H9 (cell line): ENCODE measurements at regions not wholly inside any gene's neighbourhood (a gene's known extent, or its start where the extent isn't known, plus 50 kb on each side); places are given as distances from the start of the nearest gene placed in this dataset.

Experiments used
- DNase-seq: peaks from one replicate; pipeline ENCODE4 v3.0.0-alpha.2; 2017
- H2AFZ ChIP-seq: one replicate; pipeline ENCODE4 v1.6.1; 2013; ENCODE audit warnings: mild to moderate bottlenecking, low read length, control low read depth, moderate library complexity
- H2AK5ac ChIP-seq: 2 replicates; pipeline ENCODE4 v1.6.1; 2013; ENCODE audit warnings: low read length, control low read depth, mixed read lengths; ENCODE audit not compliant: insufficient read length
- H2BK120ac ChIP-seq: one replicate; pipeline ENCODE4 v1.6.1; 2013; ENCODE audit warnings: low read depth, mild to moderate bottlenecking, low read length, control low read depth, inconsistent platforms; ENCODE audit not compliant: poor library complexity, severe bottlenecking
- H2BK12ac ChIP-seq: 2 replicates; pipeline ENCODE4 v1.6.1; 2013; ENCODE audit warnings: low read length, control low read depth, mixed read lengths, low read depth; ENCODE audit not compliant: insufficient read length
- H2BK15ac ChIP-seq: 2 replicates; pipeline ENCODE4 v1.6.1; 2013; ENCODE audit warnings: low read depth, low read length, control low read depth
- H2BK20ac ChIP-seq: one replicate; pipeline ENCODE4 v1.6.1; 2013; ENCODE audit warnings: low read depth, mild to moderate bottlenecking, low read length, control low read depth, inconsistent platforms; ENCODE audit not compliant: poor library complexity, severe bottlenecking
- H2BK5ac ChIP-seq: 2 replicates; pipeline ENCODE4 v1.6.1; 2013; ENCODE audit warnings: low read length, control low read depth, mixed read lengths; ENCODE audit not compliant: insufficient read length
- H3K14ac ChIP-seq: 2 replicates; pipeline ENCODE4 v1.6.1; 2013; ENCODE audit warnings: low read length, control low read depth; ENCODE audit not compliant: insufficient read depth
- H3K18ac ChIP-seq: 2 replicates; pipeline ENCODE4 v1.6.1; 2013; ENCODE audit warnings: low read depth, mild to moderate bottlenecking, mixed read lengths, low read length, control low read depth; ENCODE audit not compliant: insufficient read length
- H3K23ac ChIP-seq: 2 replicates; pipeline ENCODE4 v1.6.1; 2013; ENCODE audit warnings: low read length, control low read depth, mixed read lengths, low read depth; ENCODE audit not compliant: insufficient read length
- H3K23me2 ChIP-seq: 2 replicates; pipeline ENCODE4 v1.6.1; 2013; ENCODE audit warnings: low read depth, mild to moderate bottlenecking, mixed read lengths, low read length, control low read depth; ENCODE audit not compliant: insufficient read length, poor library complexity, severe bottlenecking
- H3K27ac ChIP-seq: 2 replicates; pipeline ENCODE4 v1.5.1; 2013; ENCODE audit warnings: low read length, control low read depth, mixed read lengths, low read depth; ENCODE audit not compliant: insufficient read length
- H3K27me3 ChIP-seq: 2 replicates; pipeline ENCODE4 v1.6.1; 2013; ENCODE audit warnings: low read length, control low read depth, inconsistent platforms; ENCODE audit not compliant: insufficient read depth
- H3K4ac ChIP-seq: 2 replicates; pipeline ENCODE4 v1.6.1; 2013; ENCODE audit warnings: low read depth, mild to moderate bottlenecking, control low read depth, inconsistent platforms, low read length, moderate library complexity
- H3K4me1 ChIP-seq: 2 replicates; pipeline ENCODE4 v1.6.1; 2013; ENCODE audit warnings: low read length, control low read depth, inconsistent platforms; ENCODE audit not compliant: insufficient read depth
- H3K4me2 ChIP-seq: 2 replicates; pipeline ENCODE4 v1.6.1; 2013; ENCODE audit warnings: low read length, control low read depth, mixed read lengths; ENCODE audit not compliant: insufficient read length, insufficient read depth
- H3K56ac ChIP-seq: 2 replicates; pipeline ENCODE4 v1.6.1; 2013; ENCODE audit warnings: low read depth, mild to moderate bottlenecking, mixed read lengths, low read length, control low read depth; ENCODE audit not compliant: insufficient read length
- H3K79me1 ChIP-seq: 2 replicates; pipeline ENCODE4 v1.6.1; 2013; ENCODE audit warnings: low read depth, mild to moderate bottlenecking, moderate library complexity, low read length, control low read depth, inconsistent platforms; ENCODE audit not compliant: insufficient read depth, poor library complexity, severe bottlenecking
- H3K79me2 ChIP-seq: 2 replicates; pipeline ENCODE4 v1.6.1; 2013; ENCODE audit warnings: low read length, control low read depth, inconsistent platforms; ENCODE audit not compliant: insufficient read depth
- H3K9ac ChIP-seq: 2 replicates; pipeline ENCODE4 v1.6.1; 2013; ENCODE audit warnings: low read length, control low read depth, mixed read lengths; ENCODE audit not compliant: insufficient read length; ENCODE audit errors: extremely low read depth
- H3K9me3 ChIP-seq: one replicate; pipeline ENCODE4 v1.6.1; 2013; ENCODE audit warnings: low read depth, low read length, inconsistent platforms; ENCODE audit not compliant: control insufficient read depth
- H3T11ph ChIP-seq: one replicate; pipeline ENCODE4 v1.6.1; 2013; ENCODE audit warnings: mild to moderate bottlenecking, low read length, control low read depth, inconsistent platforms
- H4K20me1 ChIP-seq: one replicate; pipeline ENCODE4 v1.6.1; 2013; ENCODE audit not compliant: control insufficient read depth, insufficient read length, insufficient read depth
- H4K5ac ChIP-seq: 2 replicates; pipeline ENCODE4 v1.6.1; 2013; ENCODE audit warnings: low read depth, mild to moderate bottlenecking, mixed read lengths, low read length, control low read depth; ENCODE audit not compliant: insufficient read length
- H4K8ac ChIP-seq: replicated peaks from 2 replicates; pipeline ENCODE4 v1.6.1; 2013; ENCODE audit warnings: low read length, control low read depth, mixed read lengths, low read depth; ENCODE audit not compliant: insufficient read length
- H4K91ac ChIP-seq: 2 replicates; pipeline ENCODE4 v1.6.1; 2013; ENCODE audit warnings: low read depth, mild to moderate bottlenecking, moderate library complexity, mixed read lengths, low read length, control low read depth; ENCODE audit not compliant: insufficient read length
- H3K27ac Mint-ChIP-seq, 3 experiments: 2 replicates in 2 of 3; 3 replicates in 1 of 3; pipeline ENCODE4 v1.8.0; 2020 to 2021; ENCODE audit warnings: mixed read lengths in 3 of 3, mild to moderate bottlenecking in 1 of 3, moderate library complexity in 1 of 3
- H3K27me3 Mint-ChIP-seq: 2 replicates; pipeline ENCODE4 v1.8.0; 2021; ENCODE audit warnings: low read depth, mild to moderate bottlenecking, moderate library complexity, mixed read lengths
- H3K36me3 Mint-ChIP-seq, 3 experiments: 2 replicates in 2 of 3; 3 replicates in 1 of 3; pipeline ENCODE4 v1.8.0; 2020 to 2021; ENCODE audit warnings: low read depth in 3 of 3, mixed read lengths in 3 of 3; ENCODE audit not compliant: insufficient read depth in 1 of 3
- H3K4me1 Mint-ChIP-seq, 2 experiments: 2 replicates each; pipeline ENCODE4 v1.8.0; 2020; ENCODE audit warnings: mixed read lengths in 2 of 2
- H3K4me3 Mint-ChIP-seq, 2 experiments: 2 replicates in 1 of 2; 3 replicates in 1 of 2; pipeline ENCODE4 v1.8.0; 2020 to 2021; ENCODE audit warnings: mild to moderate bottlenecking in 2 of 2, mixed read lengths in 2 of 2, moderate library complexity in 1 of 2
- H3K9me3 Mint-ChIP-seq, 2 experiments: 2 replicates in 1 of 2; 3 replicates in 1 of 2; pipeline ENCODE4 v1.8.0; 2020; ENCODE audit warnings: mild to moderate bottlenecking in 2 of 2, mixed read lengths in 2 of 2, moderate library complexity in 1 of 2
- CTCF ChIP-seq: fragments of 200-600 bp; sonication (generic); conservative IDR thresholded peaks from 3 replicates; pipeline ENCODE4 v1.8.0; 2021; ENCODE audit warnings: antibody characterized with exemption, mild to moderate bottlenecking
- WGBS: extraction: QIAGEN DNeasy Blood & Tissue Kit; methylation state at CpG from one replicate; pipeline ENCODE4 v1.1.7; 2013; ENCODE audit warnings: missing lambda C conversion rate, low lambda C conversion rate, mixed read lengths; ENCODE audit not compliant: insufficient read length; ENCODE audit errors: extremely low coverage; 5-methylcytosine and 5-hydroxymethylcytosine counted together

- H3K23me2 ChIP-seq: no peaks in the 10 kb centered on the region
- no peaks in the 10 kb centered on the region for H4K20me1 ChIP-seq
- no peaks in the 10 kb centered on the region; a peak in 1 of 7 replicates for H3K36me3 Mint-ChIP-seq
- no peaks in the 10 kb centered on the region for H3K79me1 ChIP-seq
- peaks cover 1% of the 10 kb centered on the region; the same call in 1 of the 2 replicates for H3K27me3 Mint-ChIP-seq
- H3K9ac ChIP-seq: no peak overlapping the region
- H4K8ac ChIP-seq: no peak overlapping the region
- H2BK120ac ChIP-seq: no peak overlapping the region
- no peak overlapping the region for H3K27ac ChIP-seq
- H2BK12ac ChIP-seq: no peak overlapping the region
- H3K4me2 ChIP-seq: no peak overlapping the region
- H3K14ac ChIP-seq: no peak overlapping the region; the same call in 1 of the 2 replicates
- no peak overlapping the region for H2AFZ ChIP-seq
- peaks cover 5% of the 10 kb centered on the region; the same call in 1 of the 2 replicates for H3K4me1 ChIP-seq
- WGBS: no CpG with 5 or more reads among the region's 6 CpGs
- H2BK20ac ChIP-seq: no peak overlapping the region
- H4K91ac ChIP-seq: no peak overlapping the region
- H2AK5ac ChIP-seq: no peak overlapping the region
- no peaks in the 10 kb centered on the region for H3K9me3 ChIP-seq
- TF ChIP-seq CTCF: no peak
- H2BK15ac ChIP-seq: no peak overlapping the region
- H3K4me1 Mint-ChIP-seq: peaks cover 38 to 47% of the 10 kb centered on the region in 2 experiments
- H3K27ac Mint-ChIP-seq: no peak overlapping the region
- H3K4ac ChIP-seq: no peak overlapping the region
- no peaks in the 10 kb centered on the region for H3K9me3 Mint-ChIP-seq
- DNase-seq: no peak
- H3K27me3 ChIP-seq: no peaks in the 10 kb centered on the region
- H3K23ac ChIP-seq: no peak overlapping the region
- no peak overlapping the region for H3T11ph ChIP-seq
- no peak overlapping the region for H3K56ac ChIP-seq
- H2BK5ac ChIP-seq: no peak overlapping the region
- no peak overlapping the region for H3K18ac ChIP-seq
- H3K79me2 ChIP-seq: no peaks in the 10 kb centered on the region
- no peak overlapping the region for H4K5ac ChIP-seq
- no peak overlapping the region for H3K4me3 Mint-ChIP-seq
Observed at GRCh38 chr15:62906627-62907026, 135.9 kb upstream of the TPM1 start.
